Activated CD8-positive, alpha-beta T cell treated with anti-CD3 and anti-CD28 coated beads for 36 hours (primary cell): ENCODE measurements at regions not wholly inside any gene's neighbourhood (a gene's known extent, or its start where the extent isn't known, plus 50 kb on each side); places are given as distances from the start of the nearest gene placed in this dataset.
"Not testable (repeated sequence)": the region's sequence is repeated elsewhere in the genome, so short reads cannot be mapped to it uniquely, and the experiment has no call there.

ENCODE experiments used
- ATAC-seq: fragments of 200-7000 bp; cut with Tn5 transposase; one replicate; pipeline ENCODE4 v1.10.0; 2021; ENCODE audit warnings: mild to moderate bottlenecking, moderate library complexity
- CTCF ChIA-PET: fragments of 350-600 bp; sonication (Branson Sonifier 250); formaldehyde crosslinking; loops from one replicate; lab custom pipeline; 2021; ENCODE audit warnings: antibody characterized with exemption; lab: Charles Lee
- POLR2A ChIA-PET: fragments of 350-600 bp; sonication (Branson Sonifier 250); formaldehyde crosslinking; loops from one replicate; lab custom pipeline; 2021; ENCODE audit warnings: antibody characterized with exemption; lab: Charles Lee
- DNase-seq: peaks from one replicate; pipeline ENCODE4 v3.0.0-alpha.2; 2020
- H3K27ac Mint-ChIP-seq: one replicate; pipeline ENCODE4 v1.8.0; 2021; ENCODE audit warnings: mild to moderate bottlenecking, mixed read lengths
- H3K27me3 Mint-ChIP-seq: one replicate; pipeline ENCODE4 v1.8.0; 2021; ENCODE audit warnings: mixed read lengths
- H3K36me3 Mint-ChIP-seq: one replicate; pipeline ENCODE4 v1.8.0; 2021; ENCODE audit warnings: low read depth, mixed read lengths
- H3K4me1 Mint-ChIP-seq: one replicate; pipeline ENCODE4 v1.8.0; 2021; ENCODE audit warnings: low read depth, mixed read lengths
- H3K4me3 Mint-ChIP-seq: one replicate; pipeline ENCODE4 v1.8.0; 2021; ENCODE audit warnings: mild to moderate bottlenecking, moderate library complexity, mixed read lengths
- H3K9me3 Mint-ChIP-seq: one replicate; pipeline ENCODE4 v1.8.0; 2021; ENCODE audit warnings: mixed read lengths
- CTCF ChIP-seq: fragments of 200-600 bp; IDR thresholded peaks from one replicate; pipeline ENCODE4 v1.8.0; 2022; ENCODE audit warnings: antibody characterized with exemption, mild to moderate bottlenecking
- intact Hi-C: fragments of 100-400 bp; cut with micrococcal nuclease; formaldehyde crosslinking; loops from one replicate; pipeline ENCODE4 v1.10.0; 2022

GRCh38 chr3:135412475-135412874 lies 553.1 kb upstream of the PPP2R3A start:
- no peaks in the 10 kb centered on the region for H3K4me1 Mint-ChIP-seq
- H3K9me3 Mint-ChIP-seq: no peaks in the 10 kb centered on the region
- ChIA-PET CTCF (no interaction called here), POLR2A (no interaction called here)
- no peaks in the 10 kb centered on the region for H3K36me3 Mint-ChIP-seq
- ATAC-seq: no peak
- no peaks in the 10 kb centered on the region for H3K27me3 Mint-ChIP-seq
- no peak for TF ChIP-seq CTCF
- DNase-seq: no peak
- H3K4me3 Mint-ChIP-seq: no peak overlapping the region
- intact Hi-C loops: no loop called here
- H3K27ac Mint-ChIP-seq: no peak overlapping the region

- no peaks in the 10 kb centered on the region for H3K9me3 Mint-ChIP-seq
- H3K4me1 Mint-ChIP-seq: no peaks in the 10 kb centered on the region
- TF ChIP-seq CTCF: no peak
- no peak overlapping the region for H3K4me3 Mint-ChIP-seq
- intact Hi-C loops: no loop called here
- ATAC-seq: no peak
- no peak overlapping the region for H3K27ac Mint-ChIP-seq
- POLR2A ChIA-PET: no interaction called here
- DNase-seq: no peak
- no peaks in the 10 kb centered on the region for H3K36me3 Mint-ChIP-seq
- CTCF ChIA-PET: no interaction called here
- H3K27me3 Mint-ChIP-seq: no peaks in the 10 kb centered on the region
These were observed 549.3 kb upstream of the PPP2R3A start for GRCh38 chr3:135416182-135416581.

GRCh38 chr3:135419155-135419554 lies 546.4 kb upstream of the PPP2R3A start:
- intact Hi-C loops: no loop called here
- no peaks in the 10 kb centered on the region for H3K36me3 Mint-ChIP-seq
- no peak for TF ChIP-seq CTCF
- ChIA-PET POLR2A (no interaction called here), CTCF (no interaction called here)
- H3K4me3 Mint-ChIP-seq: no peak overlapping the region
- DNase-seq: no peak
- H3K27me3 Mint-ChIP-seq: no peaks in the 10 kb centered on the region
- no peaks in the 10 kb centered on the region for H3K9me3 Mint-ChIP-seq
- no peaks in the 10 kb centered on the region for H3K4me1 Mint-ChIP-seq
- no peak overlapping the region for H3K27ac Mint-ChIP-seq
- ATAC-seq: no peak

GRCh38 chr3:135426508-135426907 lies 539.0 kb upstream of the PPP2R3A start:
- Mint-ChIP-seq H3K4me3 (no peak overlapping the region), H3K27ac (no peak overlapping the region), H3K9me3 (peaks cover 2% of the 10 kb centered on the region), H3K27me3 (peaks cover 5% of the 10 kb centered on the region), H3K36me3 (no peaks in the 10 kb centered on the region), H3K4me1 (no peaks in the 10 kb centered on the region)
- ChIA-PET CTCF (no interaction called here), POLR2A (no interaction called here)
- no peak for TF ChIP-seq CTCF
- intact Hi-C loops: no loop called here
- ATAC-seq (no peak), DNase-seq (no peak)

- no peak for TF ChIP-seq CTCF
- ChIA-PET POLR2A (no interaction called here), CTCF (no interaction called here)
- intact Hi-C loops: no loop called here
- no peak for ATAC-seq
- Mint-ChIP-seq H3K9me3 (peaks cover 5% of the 10 kb centered on the region), H3K27me3 (peaks cover 5% of the 10 kb centered on the region), H3K27ac (no peak overlapping the region), H3K4me1 (no peaks in the 10 kb centered on the region), H3K4me3 (no peak overlapping the region), H3K36me3 (no peaks in the 10 kb centered on the region)
- DNase-seq: no peak
These were observed 533.1 kb upstream of the PPP2R3A start for GRCh38 chr3:135432402-135432801.

GRCh38 chr3:135438889-135439597 lies 526.5 kb upstream of the PPP2R3A start:
- not testable (repeated sequence) for ATAC-seq, H3K4me1 Mint-ChIP-seq

GRCh38 chr3:135439632-135440031 lies 525.9 kb upstream of the PPP2R3A start:
- H3K27ac Mint-ChIP-seq, H3K4me1 Mint-ChIP-seq, H3K9me3 Mint-ChIP-seq, H3K27me3 Mint-ChIP-seq, POLR2A ChIA-PET, ATAC-seq, DNase-seq, H3K4me3 Mint-ChIP-seq, intact Hi-C loops, H3K36me3 Mint-ChIP-seq, CTCF ChIA-PET: not testable (repeated sequence)

More at GRCh38 chr3:135438889-135439597, 526.5 kb upstream of the PPP2R3A start:
- intact Hi-C loops, POLR2A ChIA-PET, H3K27ac Mint-ChIP-seq, H3K9me3 Mint-ChIP-seq, H3K36me3 Mint-ChIP-seq, CTCF ChIA-PET, H3K27me3 Mint-ChIP-seq, H3K4me3 Mint-ChIP-seq, DNase-seq: not testable (repeated sequence)
